ENCODE measurements at regions not wholly inside any gene's neighbourhood (a gene's known extent, or its start where the extent isn't known, plus 50 kb on each side); places are given as distances from the start of the nearest gene placed in this dataset.

DNA sequence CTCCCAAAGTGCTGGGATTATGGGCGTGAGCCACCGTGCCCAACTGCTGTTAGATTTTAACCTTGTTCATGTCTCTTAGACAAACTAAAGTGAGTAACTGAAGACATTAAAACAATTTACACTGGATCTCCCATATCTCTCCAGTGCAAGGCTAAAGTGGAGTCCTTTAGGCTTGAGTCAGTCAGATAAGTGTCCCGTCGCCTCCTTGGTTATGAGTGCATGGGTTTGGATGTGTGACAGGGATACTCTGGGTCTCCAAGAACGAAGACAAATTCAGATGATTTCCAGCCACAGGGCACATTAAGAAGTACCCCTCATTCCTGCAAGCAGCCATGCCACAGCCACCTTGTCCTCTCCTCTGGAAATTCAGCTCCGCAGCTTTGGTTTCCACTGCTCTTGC, 66.1 kb upstream of the PDZD8 start (continued):
- TF ChIP-seq, protein P1, sequence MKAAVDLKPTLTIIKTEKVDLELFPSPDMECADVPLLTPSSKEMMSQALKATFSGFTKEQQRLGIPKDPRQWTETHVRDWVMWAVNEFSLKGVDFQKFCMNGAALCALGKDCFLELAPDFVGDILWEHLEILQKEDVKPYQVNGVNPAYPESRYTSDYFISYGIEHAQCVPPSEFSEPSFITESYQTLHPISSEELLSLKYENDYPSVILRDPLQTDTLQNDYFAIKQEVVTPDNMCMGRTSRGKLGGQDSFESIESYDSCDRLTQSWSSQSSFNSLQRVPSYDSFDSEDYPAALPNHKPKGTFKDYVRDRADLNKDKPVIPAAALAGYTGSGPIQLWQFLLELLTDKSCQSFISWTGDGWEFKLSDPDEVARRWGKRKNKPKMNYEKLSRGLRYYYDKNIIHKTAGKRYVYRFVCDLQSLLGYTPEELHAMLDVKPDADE (IDR thresholded peaks at IDR 0.05), result no peak
- no peak for TF ChIP-seq STAT1 (IDR thresholded peaks at IDR 0.05; ENCODE audit: unreplicated experiment)

DNA sequence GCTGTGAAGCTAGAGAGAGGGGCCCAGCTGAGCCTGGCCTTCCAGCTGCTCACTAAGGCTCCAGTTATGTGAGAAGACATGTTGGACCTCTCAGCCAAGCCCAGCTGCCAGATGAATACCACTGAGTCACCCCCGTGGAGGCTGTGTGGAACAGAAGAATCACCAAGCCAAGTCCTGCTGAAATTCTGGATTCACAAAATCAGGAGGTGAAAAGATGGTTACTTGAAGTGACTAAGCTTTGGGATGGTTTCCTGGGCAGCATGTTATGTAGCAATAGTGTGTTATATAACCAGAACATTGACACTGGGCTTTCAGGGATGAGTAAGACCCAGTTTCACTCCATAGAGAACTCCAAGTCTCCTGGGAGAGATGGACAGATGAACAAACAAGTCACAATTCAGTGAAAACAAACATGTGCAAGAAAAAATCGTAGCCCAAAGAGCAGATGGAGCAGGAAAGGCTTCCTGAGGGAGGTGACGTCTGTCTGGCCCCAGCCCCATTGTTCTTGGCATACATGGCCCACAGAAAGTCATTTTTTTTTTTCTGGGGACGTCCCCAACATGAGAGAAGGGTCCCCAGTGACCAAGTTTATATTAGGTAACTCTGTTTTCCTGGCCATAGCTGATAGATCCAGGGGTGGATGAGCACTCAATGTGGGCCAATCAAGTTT, 64.1 kb upstream of the PDZD8 start:
- H3K36me3 Mint-ChIP-seq (ENCODE audit: low read depth), result peaks cover 9% of the 10 kb centered on the region; the same call in 2 of the 3 replicates
- ATAC-seq, result no peak
- TF ChIP-seq, protein P2, sequence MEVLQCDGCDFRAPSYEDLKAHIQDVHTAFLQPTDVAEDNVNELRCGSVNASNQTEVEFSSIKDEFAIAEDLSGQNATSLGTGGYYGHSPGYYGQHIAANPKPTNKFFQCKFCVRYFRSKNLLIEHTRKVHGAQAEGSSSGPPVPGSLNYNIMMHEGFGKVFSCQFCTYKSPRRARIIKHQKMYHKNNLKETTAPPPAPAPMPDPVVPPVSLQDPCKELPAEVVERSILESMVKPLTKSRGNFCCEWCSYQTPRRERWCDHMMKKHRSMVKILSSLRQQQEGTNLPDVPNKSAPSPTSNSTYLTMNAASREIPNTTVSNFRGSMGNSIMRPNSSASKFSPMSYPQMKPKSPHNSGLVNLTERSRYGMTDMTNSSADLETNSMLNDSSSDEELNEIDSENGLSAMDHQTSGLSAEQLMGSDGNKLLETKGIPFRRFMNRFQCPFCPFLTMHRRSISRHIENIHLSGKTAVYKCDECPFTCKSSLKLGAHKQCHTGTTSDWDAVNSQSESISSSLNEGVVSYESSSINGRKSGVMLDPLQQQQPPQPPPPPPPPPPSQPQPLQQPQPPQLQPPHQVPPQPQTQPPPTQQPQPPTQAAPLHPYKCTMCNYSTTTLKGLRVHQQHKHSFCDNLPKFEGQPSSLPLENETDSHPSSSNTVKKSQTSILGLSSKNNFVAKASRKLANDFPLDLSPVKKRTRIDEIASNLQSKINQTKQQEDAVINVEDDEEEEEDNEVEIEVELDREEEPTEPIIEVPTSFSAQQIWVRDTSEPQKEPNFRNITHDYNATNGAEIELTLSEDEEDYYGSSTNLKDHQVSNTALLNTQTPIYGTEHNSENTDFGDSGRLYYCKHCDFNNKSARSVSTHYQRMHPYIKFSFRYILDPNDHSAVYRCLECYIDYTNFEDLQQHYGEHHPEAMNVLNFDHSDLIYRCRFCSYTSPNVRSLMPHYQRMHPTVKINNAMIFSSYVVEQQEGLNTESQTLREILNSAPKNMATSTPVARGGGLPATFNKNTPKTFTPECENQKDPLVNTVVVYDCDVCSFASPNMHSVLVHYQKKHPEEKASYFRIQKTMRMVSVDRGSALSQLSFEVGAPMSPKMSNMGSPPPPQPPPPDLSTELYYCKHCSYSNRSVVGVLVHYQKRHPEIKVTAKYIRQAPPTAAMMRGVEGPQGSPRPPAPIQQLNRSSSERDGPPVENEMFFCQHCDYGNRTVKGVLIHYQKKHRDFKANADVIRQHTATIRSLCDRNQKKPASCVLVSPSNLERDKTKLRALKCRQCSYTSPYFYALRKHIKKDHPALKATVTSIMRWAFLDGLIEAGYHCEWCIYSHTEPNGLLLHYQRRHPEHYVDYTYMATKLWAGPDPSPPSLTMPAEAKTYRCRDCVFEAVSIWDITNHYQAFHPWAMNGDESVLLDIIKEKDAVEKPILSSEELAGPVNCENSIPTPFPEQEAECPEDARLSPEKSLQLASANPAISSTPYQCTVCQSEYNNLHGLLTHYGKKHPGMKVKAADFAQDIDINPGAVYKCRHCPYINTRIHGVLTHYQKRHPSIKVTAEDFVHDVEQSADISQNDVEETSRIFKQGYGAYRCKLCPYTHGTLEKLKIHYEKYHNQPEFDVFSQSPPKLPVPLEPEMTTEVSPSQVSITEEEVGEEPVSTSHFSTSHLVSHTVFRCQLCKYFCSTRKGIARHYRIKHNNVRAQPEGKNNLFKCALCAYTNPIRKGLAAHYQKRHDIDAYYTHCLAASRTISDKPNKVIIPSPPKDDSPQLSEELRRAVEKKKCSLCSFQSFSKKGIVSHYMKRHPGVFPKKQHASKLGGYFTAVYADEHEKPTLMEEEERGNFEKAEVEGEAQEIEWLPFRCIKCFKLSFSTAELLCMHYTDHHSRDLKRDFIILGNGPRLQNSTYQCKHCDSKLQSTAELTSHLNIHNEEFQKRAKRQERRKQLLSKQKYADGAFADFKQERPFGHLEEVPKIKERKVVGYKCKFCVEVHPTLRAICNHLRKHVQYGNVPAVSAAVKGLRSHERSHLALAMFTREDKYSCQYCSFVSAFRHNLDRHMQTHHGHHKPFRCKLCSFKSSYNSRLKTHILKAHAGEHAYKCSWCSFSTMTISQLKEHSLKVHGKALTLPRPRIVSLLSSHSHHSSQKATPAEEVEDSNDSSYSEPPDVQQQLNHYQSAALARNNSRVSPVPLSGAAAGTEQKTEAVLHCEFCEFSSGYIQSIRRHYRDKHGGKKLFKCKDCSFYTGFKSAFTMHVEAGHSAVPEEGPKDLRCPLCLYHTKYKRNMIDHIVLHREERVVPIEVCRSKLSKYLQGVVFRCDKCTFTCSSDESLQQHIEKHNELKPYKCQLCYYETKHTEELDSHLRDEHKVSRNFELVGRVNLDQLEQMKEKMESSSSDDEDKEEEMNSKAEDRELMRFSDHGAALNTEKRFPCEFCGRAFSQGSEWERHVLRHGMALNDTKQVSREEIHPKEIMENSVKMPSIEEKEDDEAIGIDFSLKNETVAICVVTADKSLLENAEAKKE (CRISPR knock-in tag; IDR thresholded peaks at IDR 0.05), result no peak
- TF ChIP-seq, protein P3, sequence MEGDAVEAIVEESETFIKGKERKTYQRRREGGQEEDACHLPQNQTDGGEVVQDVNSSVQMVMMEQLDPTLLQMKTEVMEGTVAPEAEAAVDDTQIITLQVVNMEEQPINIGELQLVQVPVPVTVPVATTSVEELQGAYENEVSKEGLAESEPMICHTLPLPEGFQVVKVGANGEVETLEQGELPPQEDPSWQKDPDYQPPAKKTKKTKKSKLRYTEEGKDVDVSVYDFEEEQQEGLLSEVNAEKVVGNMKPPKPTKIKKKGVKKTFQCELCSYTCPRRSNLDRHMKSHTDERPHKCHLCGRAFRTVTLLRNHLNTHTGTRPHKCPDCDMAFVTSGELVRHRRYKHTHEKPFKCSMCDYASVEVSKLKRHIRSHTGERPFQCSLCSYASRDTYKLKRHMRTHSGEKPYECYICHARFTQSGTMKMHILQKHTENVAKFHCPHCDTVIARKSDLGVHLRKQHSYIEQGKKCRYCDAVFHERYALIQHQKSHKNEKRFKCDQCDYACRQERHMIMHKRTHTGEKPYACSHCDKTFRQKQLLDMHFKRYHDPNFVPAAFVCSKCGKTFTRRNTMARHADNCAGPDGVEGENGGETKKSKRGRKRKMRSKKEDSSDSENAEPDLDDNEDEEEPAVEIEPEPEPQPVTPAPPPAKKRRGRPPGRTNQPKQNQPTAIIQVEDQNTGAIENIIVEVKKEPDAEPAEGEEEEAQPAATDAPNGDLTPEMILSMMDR (conservative IDR thresholded peaks at IDR 0.05; ENCODE audit: low read depth in 2 of 2), result no peak
- no peak for TF ChIP-seq EZH2 (IDR thresholded peaks at IDR 0.05; ENCODE audit: low read depth, unreplicated experiment)
- TF ChIP-seq JUNB (IDR thresholded peaks at IDR 0.05; ENCODE audit: unreplicated experiment), result no peak
- TF ChIP-seq POLR2AphosphoS5 (IDR thresholded peaks at IDR 0.05; ENCODE audit: low read depth), result no peak
- TF ChIP-seq EZH2phosphoT487 (IDR thresholded peaks at IDR 0.05; ENCODE audit: unreplicated experiment), result no peak
- no peak for TF ChIP-seq STAT1 (IDR thresholded peaks at IDR 0.05; ENCODE audit: unreplicated experiment)
- TF ChIP-seq CREB1 (CRISPR knock-in tag; IDR thresholded peaks at IDR 0.05; ENCODE audit: low read depth), result no peak
- no peak for TF ChIP-seq NANOG (IDR thresholded peaks at IDR 0.05; ENCODE audit: borderline replicate concordance)
- TF ChIP-seq ZNF114 (CRISPR knock-in tag; IDR thresholded peaks at IDR 0.05), result no peak
- TF ChIP-seq, protein P1 (IDR thresholded peaks at IDR 0.05), result no peak

More for the DNA sequence above, 64.1 kb upstream of the PDZD8 start:
- no peak overlapping the region for H2AFZ ChIP-seq
- Mint-ChIP-seq H3K27ac (no peak overlapping the region), H3K4me3 (no peak overlapping the region), H3K27me3 (ENCODE audit: insufficient read depth, low read depth, poor library complexity) (peaks cover 11% of the 10 kb centered on the region), H3K9me3 (peaks cover 13% of the 10 kb centered on the region), H3K4me1 (peaks cover 3% of the 10 kb centered on the region; the same call in 1 of the 3 replicates)
- H3K27me3 ChIP-seq (ENCODE audit: insufficient read depth), result no peaks in the 10 kb centered on the region
- H3K4me3 ChIP-seq, result no peak overlapping the region
- H3K27ac ChIP-seq (ENCODE audit: low read depth), result no peak overlapping the region
- H3K4me1 ChIP-seq (ENCODE audit: insufficient read depth), result no peaks in the 10 kb centered on the region
- no peaks in the 10 kb centered on the region for H3F3A ChIP-seq (replicated peaks; ENCODE audit: low read depth)
- H4K20me1 ChIP-seq (replicated peaks; ENCODE audit: insufficient read depth), result no peaks in the 10 kb centered on the region
- no peaks in the 10 kb centered on the region for H3K79me2 ChIP-seq (replicated peaks; ENCODE audit: insufficient read depth)
- H3K4me2 ChIP-seq, result no peak overlapping the region
- DNase-seq (ENCODE audit: low spot score), result no peak
- 0 out of 2 replicates have a peak, but pooled peaks cover 6% of the 10 kb centered on the region for H3K9me2 ChIP-seq (ENCODE audit: insufficient read depth)
- no peaks in the 10 kb centered on the region for H3K36me3 ChIP-seq (ENCODE audit: insufficient read depth)
